OCI-LY1 (cell line): ENCODE measurements at regions not wholly inside any gene's neighbourhood (a gene's known extent, or its start where the extent isn't known, plus 50 kb on each side); places are given as distances from the start of the nearest gene placed in this dataset.

Experiments
- H2AFZ ChIP-seq: fragments of 200-600 bp; sonication (generic), shearing (Covaris generic); 2 replicates; pipeline ENCODE4 v1.6.0; 2014; ENCODE audit warnings: antibody characterized with exemption, mild to moderate bottlenecking, low read length
- H3F3A ChIP-seq: fragments of 200-600 bp; sonication (generic), shearing (Covaris generic); 2 replicates; pipeline ENCODE4 v1.6.0; 2014; ENCODE audit warnings: mild to moderate bottlenecking, antibody characterized with exemption, low read length, moderate library complexity; ENCODE audit not compliant: insufficient read depth
- H3K27ac ChIP-seq: fragments of 200-600 bp; sonication (generic); 2 replicates; pipeline ENCODE4 v1.5.1; 2014; ENCODE audit warnings: low read length, mixed run types, mild to moderate bottlenecking, low read depth; ENCODE audit not compliant: poor library complexity, severe bottlenecking
- H3K27me3 ChIP-seq: fragments of 200-600 bp; sonication (generic); 2 replicates; pipeline ENCODE4 v1.6.0; 2014; ENCODE audit warnings: antibody characterized with exemption, mild to moderate bottlenecking, low read length, moderate library complexity; ENCODE audit not compliant: insufficient read depth
- H3K36me3 ChIP-seq: fragments of 200-600 bp; sonication (generic); 2 replicates; pipeline ENCODE4 v1.6.1; 2014; ENCODE audit warnings: mild to moderate bottlenecking, antibody characterized with exemption, low read length, moderate library complexity, mixed read lengths; ENCODE audit not compliant: insufficient read depth
- H3K4me1 ChIP-seq: fragments of 200-600 bp; sonication (generic); 2 replicates; pipeline ENCODE4 v1.5.1; 2014; ENCODE audit warnings: mild to moderate bottlenecking, low read length, moderate library complexity; ENCODE audit not compliant: insufficient read depth, severe bottlenecking
- H3K4me2 ChIP-seq: fragments of 200-600 bp; sonication (generic), shearing (Covaris generic); 2 replicates; pipeline ENCODE4 v1.6.1; 2014; ENCODE audit warnings: low read length
- H3K4me3 ChIP-seq: fragments of 200-600 bp; sonication (generic); 2 replicates; pipeline ENCODE4 v1.5.1; 2014; ENCODE audit warnings: low read length, low read depth, mild to moderate bottlenecking, mixed read lengths; ENCODE audit not compliant: poor library complexity, severe bottlenecking
- H3K79me2 ChIP-seq: fragments of 200-600 bp; shearing (Covaris generic); 2 replicates; pipeline ENCODE4 v1.6.1; 2016; ENCODE audit warnings: mixed run types, low read length, mixed read lengths; ENCODE audit not compliant: insufficient read depth
- H3K9ac ChIP-seq: fragments of 200-600 bp; sonication (generic), shearing (Covaris generic); 2 replicates; pipeline ENCODE4 v1.6.1; 2014; ENCODE audit warnings: mild to moderate bottlenecking, low read length, mixed read lengths
- H3K9me2 ChIP-seq: fragments of 200-600 bp; sonication (generic), shearing (Covaris generic); 2 replicates; pipeline ENCODE4 v1.6.1; 2014; ENCODE audit warnings: low read depth, mild to moderate bottlenecking, low read length, mixed read lengths
- H3K9me3 ChIP-seq: fragments of 200-600 bp; shearing (Covaris generic); 2 replicates; pipeline ENCODE4 v1.6.1; 2014; ENCODE audit warnings: low read length, mixed read lengths
- H4K20me1 ChIP-seq: fragments of 200-600 bp; sonication (generic), shearing (Covaris generic); 2 replicates; pipeline ENCODE4 v1.6.0; 2016; ENCODE audit warnings: mild to moderate bottlenecking, low read length; ENCODE audit not compliant: insufficient read depth
- CTCF ChIP-seq: fragments of 200-600 bp; sonication (generic), shearing (Covaris generic); IDR thresholded peaks from 2 replicates; pipeline ENCODE4 v1.5.1; 2017; ENCODE audit warnings: mild to moderate bottlenecking, antibody characterized with exemption, low read length, moderate library complexity, mixed read lengths
- EZH2 ChIP-seq: fragments of 200-600 bp; sonication (generic), shearing (Covaris generic); IDR thresholded peaks from 2 replicates; pipeline ENCODE4 v1.8.0; 2017; ENCODE audit warnings: borderline replicate concordance, mixed run types, mild to moderate bottlenecking, antibody characterized with exemption, low read length, moderate library complexity, mixed read lengths

- Histone ChIP-seq H3K27ac (no peak overlapping the region), H3K27me3 (peaks cover 9% of the 10 kb centered on the region; the same call in 1 of the 2 replicates), H3K79me2 (no peaks in the 10 kb centered on the region)
Observed at GRCh38 chr13:111397202-111397880, 76.9 kb downstream of the TEX29 start.

GRCh38 chr13:111398196-111398595 is 77.8 kb downstream of the TEX29 start:
- no peak overlapping the region for H3K9ac ChIP-seq
- no peaks in the 10 kb centered on the region for H3K36me3 ChIP-seq
- H3K27me3 ChIP-seq, result peaks cover 9% of the 10 kb centered on the region; the same call in 1 of the 2 replicates
- no peaks in the 10 kb centered on the region for H4K20me1 ChIP-seq
- no peak overlapping the region for H3K4me3 ChIP-seq
- 0 out of 2 replicates have a peak, but pooled peaks cover 3% of the 10 kb centered on the region for H3K9me3 ChIP-seq
- no peaks in the 10 kb centered on the region for H3K9me2 ChIP-seq
- TF ChIP-seq CTCF, result no peak
- no peak for TF ChIP-seq EZH2
- H3K4me1 ChIP-seq, result no peaks in the 10 kb centered on the region
- H3K4me2 ChIP-seq, result no peak overlapping the region
- H2AFZ ChIP-seq, result no peak overlapping the region
- no peaks in the 10 kb centered on the region for H3K79me2 ChIP-seq
- no peaks in the 10 kb centered on the region for H3F3A ChIP-seq
- H3K27ac ChIP-seq, result no peak overlapping the region

More at GRCh38 chr13:111397202-111397880, 76.9 kb downstream of the TEX29 start:
- Histone ChIP-seq H3K9ac (no peak overlapping the region), H3K4me2 (no peak overlapping the region), H3K9me3 (0 out of 2 replicates have a peak, but pooled peaks cover 3% of the 10 kb centered on the region), H3K4me3 (no peak overlapping the region), H3K36me3 (no peaks in the 10 kb centered on the region), H4K20me1 (no peaks in the 10 kb centered on the region), H3F3A (no peaks in the 10 kb centered on the region), H2AFZ (no peak overlapping the region), H3K4me1 (no peaks in the 10 kb centered on the region), H3K9me2 (no peaks in the 10 kb centered on the region)
- no peak for TF ChIP-seq EZH2
- TF ChIP-seq CTCF, result no peak

GRCh38 chr13:111398715-111399299 is 78.4 kb downstream of the TEX29 start:
- Histone ChIP-seq H3K36me3 (no peaks in the 10 kb centered on the region), H3K4me1 (no peaks in the 10 kb centered on the region), H3K79me2 (no peaks in the 10 kb centered on the region), H3K4me2 (no peak overlapping the region), H3K9me3 (0 out of 2 replicates have a peak, but pooled peaks cover 3% of the 10 kb centered on the region), H3F3A (no peaks in the 10 kb centered on the region), H4K20me1 (no peaks in the 10 kb centered on the region), H3K27ac (no peak overlapping the region), H3K9ac (no peak overlapping the region), H3K27me3 (peaks cover 9% of the 10 kb centered on the region; the same call in 1 of the 2 replicates), H3K4me3 (no peak overlapping the region), H3K9me2 (no peaks in the 10 kb centered on the region), H2AFZ (no peak overlapping the region)
- TF ChIP-seq CTCF, result no peak
- TF ChIP-seq EZH2, result no peak
